NCI-H1436 treated with DMSO at 0.1 percent for 48 hours (cell line): ENCODE measurements at regions not wholly inside any gene's neighbourhood (a gene's known extent, or its start where the extent isn't known, plus 50 kb on each side); places are given as distances from the start of the nearest gene placed in this dataset.
"Not testable (repeated sequence)": the region's sequence is repeated elsewhere in the genome, so short reads cannot be mapped to it uniquely, and the experiment has no call there.

Experiments used
- DNase-seq: peaks from one replicate; lab custom pipeline; 2025; lab: John Stamatoyannopoulos, UW

DNA sequence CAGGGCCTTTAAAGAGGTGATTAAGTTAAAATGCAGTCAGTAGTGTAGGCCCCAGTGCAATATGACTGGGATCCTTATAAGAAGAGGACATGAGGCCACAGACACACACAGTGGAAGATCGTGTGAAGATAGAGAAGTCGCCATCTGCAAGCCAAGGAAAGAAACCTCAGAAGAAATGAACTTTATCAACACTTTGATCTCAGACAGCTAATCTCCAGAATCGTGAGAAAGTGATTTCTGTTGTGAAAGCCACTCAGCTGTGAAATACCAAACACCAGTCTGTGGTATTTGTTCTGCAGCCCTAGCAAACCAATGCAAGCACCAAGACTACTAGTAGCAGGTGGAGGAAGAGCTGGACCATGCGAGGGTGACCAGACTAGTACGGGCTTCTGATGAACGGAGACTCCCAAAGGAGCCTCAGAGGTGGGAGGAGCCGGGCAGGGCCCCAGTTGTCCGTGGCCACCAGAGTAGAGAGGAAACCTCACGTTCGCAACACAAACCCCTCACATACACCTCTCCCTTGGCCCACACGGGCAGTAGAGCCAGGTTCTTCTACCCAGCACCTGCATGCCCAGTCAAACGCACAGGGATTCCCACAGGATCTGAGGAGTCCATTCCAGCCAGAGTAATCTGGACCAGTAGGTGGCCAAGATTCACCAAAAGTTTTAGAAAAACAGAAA, 243.0 kb downstream of the TTC8 start:
- no peak for DNase-seq

DNA sequence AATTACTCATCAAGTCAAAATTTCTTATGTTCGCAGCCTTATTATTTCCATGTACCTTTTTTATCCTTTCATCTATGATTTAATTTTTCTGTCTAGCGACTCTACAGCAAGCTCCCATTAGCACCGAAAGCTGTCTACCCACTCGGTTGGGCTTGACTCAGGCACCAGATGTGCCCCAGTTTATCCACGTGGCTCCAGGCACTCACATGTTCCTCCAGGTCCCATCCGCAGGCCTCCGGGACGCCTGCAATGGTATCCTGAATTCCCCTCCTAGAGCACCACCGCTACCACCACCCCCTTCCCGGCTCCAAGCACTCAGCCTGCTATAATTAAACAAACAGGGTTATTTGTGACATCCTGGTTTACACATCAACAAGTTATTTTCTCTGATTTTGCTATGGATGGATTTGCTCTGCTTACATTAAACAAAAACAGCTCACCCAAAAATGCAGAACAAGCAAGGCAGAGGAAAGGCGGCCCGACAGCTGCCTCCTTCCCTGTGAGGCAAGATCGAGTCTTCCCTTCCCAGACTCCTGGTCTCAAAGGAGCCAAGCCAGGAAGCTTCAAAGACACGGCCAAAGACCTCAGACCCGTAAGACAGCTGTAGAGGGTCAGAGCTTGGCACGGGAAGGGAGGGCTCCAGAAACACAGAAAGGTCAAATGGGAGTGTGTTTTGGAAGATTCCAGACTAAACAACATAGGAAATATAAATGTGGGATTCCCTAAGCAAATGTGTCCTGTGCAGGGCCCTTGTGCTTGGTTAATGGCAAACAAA, 253.8 kb downstream of the TTC8 start:
- DNase-seq, result no peak

DNA sequence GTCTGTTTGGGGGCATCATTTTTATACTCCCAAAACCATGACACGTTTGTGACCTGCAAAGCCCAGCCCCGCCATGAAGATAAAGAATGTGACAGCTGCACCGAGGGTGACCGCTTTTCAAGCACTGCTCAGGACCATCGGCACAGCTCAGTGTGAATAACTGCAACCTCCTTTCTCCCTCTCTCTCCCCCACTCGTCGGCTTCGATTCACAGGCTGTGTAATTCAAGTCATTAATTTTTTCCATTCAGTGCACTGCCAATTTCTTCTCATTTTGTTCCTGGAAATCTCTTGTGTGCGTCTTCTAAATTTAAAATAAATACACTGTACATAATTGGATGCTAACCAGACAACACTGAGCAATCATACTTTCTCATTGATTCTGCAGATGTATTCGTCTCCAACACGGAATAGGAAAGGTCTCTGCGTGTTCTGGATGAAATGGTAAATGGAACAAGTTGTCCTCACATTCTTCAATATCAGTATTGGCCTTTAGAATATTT, 260.8 kb downstream of the TTC8 start:
- no peak for DNase-seq

DNA sequence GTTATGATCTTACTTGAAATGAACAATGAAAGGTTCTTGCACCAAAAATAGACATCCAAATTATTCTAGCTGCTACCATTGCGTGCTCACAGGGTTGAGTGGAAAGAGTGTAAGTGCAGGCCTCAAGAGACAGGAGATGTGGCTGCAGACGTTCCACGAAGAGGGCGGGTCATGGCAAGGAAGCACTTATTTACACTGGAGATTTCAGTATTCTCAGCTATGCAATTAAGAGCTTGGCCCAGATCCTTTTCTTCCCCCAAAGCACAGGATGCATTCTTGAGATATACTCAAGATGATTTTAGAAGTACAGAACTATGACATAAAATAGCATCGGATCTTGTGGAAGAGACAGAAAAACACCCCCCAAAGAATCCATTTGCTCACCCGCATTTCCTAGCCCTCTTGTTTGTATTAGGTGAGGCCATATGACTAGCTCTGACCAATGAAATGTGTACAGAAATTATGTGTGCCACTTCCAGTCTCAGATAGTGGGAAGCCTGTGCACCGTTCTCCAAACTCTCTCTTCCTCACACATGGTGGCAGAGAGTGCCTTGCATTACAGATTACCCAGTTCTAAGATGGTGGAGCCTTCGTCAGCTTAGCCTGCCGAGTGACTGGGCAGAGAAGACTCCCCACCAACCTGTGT, 261.4 kb downstream of the TTC8 start:
- DNase-seq, result no peak

DNA sequence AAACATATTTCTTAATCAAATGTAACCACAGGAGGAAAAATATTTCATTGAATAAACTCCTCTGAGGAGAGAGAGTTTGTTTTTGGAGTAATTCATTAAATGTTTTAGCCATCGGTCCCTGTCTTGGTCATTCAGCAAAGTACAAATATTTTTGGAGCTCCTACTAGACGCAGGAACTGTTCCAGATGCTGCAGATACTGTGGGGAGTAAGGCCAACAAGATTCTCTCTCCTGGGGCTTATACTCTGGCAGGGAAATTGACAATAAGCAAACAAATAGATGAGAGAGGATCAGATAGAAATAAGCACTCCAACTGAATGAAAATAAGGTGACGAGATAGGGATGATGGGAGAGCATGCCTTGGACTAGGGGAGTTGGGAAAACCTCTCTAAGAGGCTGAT, 264.1 kb downstream of the TTC8 start:
- DNase-seq, result no peak

DNA sequence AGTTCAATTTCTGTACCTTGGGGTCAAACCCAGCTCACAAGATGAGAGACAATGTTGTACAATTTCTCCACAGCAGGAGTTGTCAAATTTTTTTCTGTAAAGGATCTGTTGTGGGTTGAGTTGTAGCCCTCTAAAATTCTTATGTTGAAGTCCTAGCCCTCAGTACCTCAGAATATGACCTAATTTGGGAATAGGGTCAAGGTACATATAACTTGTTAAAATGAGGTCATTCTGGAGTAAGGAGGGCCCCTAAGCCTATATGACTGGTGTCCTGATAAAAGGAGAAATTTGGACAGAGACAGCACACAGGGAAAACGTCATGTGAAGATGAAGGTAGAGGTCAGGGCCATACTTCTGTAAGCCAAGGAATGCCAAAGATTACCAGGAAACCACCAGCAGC, 264.9 kb downstream of the TTC8 start:
- DNase-seq, result no peak

DNA sequence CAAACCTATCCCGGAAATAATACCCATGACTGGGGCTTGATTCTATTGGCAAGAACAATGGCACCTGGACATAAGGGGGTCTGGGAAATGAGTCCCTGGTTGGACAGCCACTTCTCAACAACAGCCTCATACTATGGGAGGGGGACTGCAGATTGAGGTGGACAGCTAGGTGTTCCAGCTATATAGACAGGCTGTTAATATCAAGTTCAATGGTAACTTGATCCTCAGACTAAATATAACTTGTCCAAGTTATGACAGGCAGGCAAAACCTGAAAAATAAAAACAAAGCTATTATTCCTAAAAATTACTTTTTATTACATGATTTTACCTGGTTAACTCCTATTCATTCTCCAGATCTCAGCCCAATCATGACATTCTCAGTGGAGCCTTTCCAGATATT, 267.3 kb downstream of the TTC8 start:
- no peak for DNase-seq

DNA sequence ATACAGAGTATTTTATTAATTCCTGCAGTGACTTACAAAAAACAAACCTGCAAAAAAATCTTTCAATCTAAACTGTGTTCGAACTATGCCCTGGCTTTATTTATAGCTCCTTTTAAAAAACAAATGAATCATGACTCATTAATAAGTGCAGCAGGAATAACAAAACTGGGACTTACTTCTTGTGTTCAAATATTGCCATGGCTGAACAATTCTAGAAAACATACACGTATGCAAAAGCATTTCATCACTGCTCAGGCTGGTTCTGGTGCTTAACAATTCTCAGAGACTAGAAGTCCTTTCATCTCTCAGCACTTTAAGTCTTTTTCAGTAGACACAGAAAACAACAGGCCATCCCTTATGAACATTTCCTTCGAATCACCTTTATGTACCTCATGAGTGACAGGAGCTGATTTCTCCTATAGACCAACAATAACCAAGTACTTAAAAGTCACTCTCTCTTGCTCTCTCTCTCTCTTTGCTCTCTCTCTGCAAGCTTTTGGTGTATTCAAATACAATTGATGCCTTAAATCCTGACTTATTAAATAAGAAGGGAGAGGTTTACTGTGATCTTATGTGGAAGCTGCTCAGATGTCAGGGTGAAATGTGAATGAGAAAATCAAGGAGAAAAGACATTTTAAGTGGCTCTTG, 268.8 kb downstream of the TTC8 start:
- no peak for DNase-seq

DNA sequence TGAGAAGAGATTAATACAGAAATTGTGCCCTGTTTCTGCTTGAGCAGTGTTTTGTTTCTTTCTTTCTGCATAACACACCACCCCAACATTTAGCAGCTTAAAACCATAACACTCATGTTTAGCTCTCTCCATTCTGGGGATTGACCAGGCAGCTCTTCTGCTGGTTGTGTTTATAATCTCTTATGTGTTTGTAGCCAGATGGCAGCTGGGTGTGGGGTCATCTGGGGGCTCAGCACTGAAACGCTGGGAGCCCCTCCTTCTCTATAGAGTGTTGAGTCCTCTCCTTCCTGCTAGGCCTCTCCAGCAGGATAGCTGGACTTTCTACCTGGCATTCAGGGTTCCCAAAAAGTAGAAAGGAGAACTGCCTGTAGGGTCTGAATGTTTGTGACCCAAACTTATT, 270.6 kb downstream of the TTC8 start:
- no peak for DNase-seq

DNA sequence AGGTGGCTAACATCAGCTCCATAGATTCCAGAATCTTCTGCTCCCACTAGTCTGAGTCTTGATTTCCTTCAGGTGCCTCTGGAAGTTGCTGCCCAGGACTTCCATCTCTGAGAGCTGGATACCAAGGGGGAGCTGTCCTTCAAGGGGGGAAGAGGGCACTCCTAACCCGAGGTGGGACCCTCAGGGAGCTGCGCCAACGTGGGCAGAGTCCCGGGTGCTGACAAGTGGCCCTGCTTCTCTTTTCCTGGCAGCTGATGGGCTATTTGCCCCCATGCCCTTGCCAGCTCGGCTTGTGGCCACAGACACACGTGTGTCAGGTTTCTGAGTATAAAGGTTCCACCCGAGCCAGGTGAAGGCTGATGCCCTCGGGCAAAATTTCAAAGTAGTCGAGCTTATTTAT, 272.5 kb downstream of the TTC8 start:
- DNase-seq, result no peak

DNA sequence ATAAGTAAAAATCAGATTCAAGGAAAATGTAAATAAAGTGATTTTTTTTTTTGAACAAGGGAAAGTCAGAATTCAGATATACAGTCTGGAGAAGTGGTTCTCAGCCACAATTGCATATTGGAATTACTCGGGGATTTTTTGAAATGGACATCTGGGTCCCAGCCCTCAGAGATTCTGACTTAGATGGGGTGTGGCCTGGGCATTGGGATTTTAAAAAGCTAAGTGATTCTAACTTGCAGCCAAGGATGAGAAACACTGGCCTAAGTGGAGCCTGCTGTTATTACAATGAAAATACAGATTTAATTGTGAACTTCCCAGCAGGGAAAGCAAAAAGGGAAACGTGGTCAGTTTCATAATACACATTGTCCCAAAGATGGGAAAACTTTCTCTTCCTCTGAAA, 273.8 kb downstream of the TTC8 start:
- no peak for DNase-seq

DNA sequence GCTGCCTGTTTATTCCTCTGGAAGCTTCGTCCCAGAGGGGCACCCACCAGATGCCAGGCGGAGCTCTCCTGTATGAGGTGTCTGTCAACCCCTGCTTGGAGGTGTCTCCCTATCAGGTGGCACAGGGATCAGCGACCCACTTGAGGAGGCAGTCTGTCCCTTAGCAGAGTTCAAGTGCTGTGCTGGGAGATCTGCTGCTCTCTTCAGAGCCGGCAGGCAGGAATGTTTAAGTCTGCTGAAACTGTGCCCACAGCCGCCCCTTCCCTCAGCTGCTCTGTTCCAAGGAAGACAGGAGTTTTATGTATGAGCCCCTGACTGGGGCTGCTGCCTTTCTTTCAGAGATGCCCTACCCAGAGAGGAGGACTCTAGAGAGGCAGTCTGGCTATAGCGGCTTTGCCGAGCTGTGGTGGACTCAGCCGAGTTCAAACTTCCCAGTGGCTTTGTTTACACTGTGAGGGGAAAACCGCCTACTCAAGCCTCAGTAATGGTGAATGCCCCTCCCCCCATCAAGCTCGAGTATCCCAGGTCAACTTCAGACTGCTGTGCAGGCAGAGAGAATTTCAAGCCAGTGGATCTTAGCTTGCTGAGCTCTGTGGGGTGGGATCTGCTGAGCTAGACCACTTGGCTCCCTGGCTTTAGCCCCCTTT, 279.8 kb downstream of the TTC8 start:
- not testable (repeated sequence) for DNase-seq

DNA sequence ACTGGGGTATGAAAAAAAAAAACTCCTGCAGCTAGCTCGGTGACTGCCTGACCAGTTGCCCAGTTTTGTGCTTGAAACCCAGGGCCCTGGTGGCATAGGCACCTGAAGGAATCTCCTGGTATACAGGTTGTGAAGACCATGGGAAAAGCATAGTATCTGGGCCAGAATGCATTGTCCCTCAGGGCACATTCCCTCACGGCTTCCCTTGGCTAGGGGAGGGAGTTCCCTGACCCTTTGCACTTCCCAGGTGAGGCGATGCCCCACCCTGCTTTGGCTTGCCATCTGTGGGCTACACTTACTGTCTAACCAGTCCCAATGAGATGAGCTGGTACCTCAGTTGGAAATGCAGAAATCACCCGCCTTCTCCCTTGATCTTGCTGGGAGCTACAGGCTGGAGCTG, 280.4 kb downstream of the TTC8 start:
- not testable (repeated sequence) for DNase-seq
